Right cardiac atrium (tissue), 5 donors: ENCODE measurements at regions not wholly inside any gene's neighbourhood (a gene's known extent, or its start where the extent isn't known, plus 50 kb on each side); places are given as distances from the start of the nearest gene placed in this dataset.
"Not testable (repeated sequence)": the region's sequence is repeated elsewhere in the genome, so short reads cannot be mapped to it uniquely, and the experiment has no call there.

Source experiments
- ATAC-seq, 2 donors: fragments of 200-7000 bp; cut with Tn5 transposase; one replicate each; pipeline versions ENCODE4 v1.8.0 to v1.9.1; 2020; ENCODE audit warnings: moderate library complexity in 2 of 2, mild to moderate bottlenecking in 1 of 2
- DNase-seq, 3 donors: peaks; one replicate each; pipeline ENCODE4 v3.0.0-alpha.2; 2020
- H3K27ac ChIP-seq: one replicate; pipeline ENCODE4 v1.5.1; 2013; ENCODE audit warnings: mild to moderate bottlenecking, low read length, control low read depth, moderate library complexity
- H3K27me3 ChIP-seq: one replicate; pipeline ENCODE4 v1.6.1; 2013; ENCODE audit not compliant: control insufficient read depth, insufficient read depth
- H3K4me1 ChIP-seq: one replicate; pipeline ENCODE4 v1.6.1; 2013; ENCODE audit warnings: low read length; ENCODE audit not compliant: control insufficient read depth, insufficient read depth
- H3K4me3 ChIP-seq: one replicate; pipeline ENCODE4 v1.5.1; 2013; ENCODE audit warnings: low read length, control low read depth
- H3K9me3 ChIP-seq: one replicate; pipeline ENCODE4 v1.6.1; 2013; ENCODE audit warnings: low read length; ENCODE audit not compliant: control insufficient read depth
- WGBS: extraction: QIAGEN DNeasy Blood & Tissue Kit; methylation state at CpG from one replicate; pipeline ENCODE4 v1.1.7; 2013; 5-methylcytosine and 5-hydroxymethylcytosine counted together
- intact Hi-C, 4 donors: fragments of 100-400 bp; cut with DNase I; formaldehyde crosslinking; loops; one replicate each; pipeline versions ENCODE4 v1.11.0 to v1.14.0; 2022 to 2023
- donor health status: healthy with polysubstance abuse.
- donor health status: DM: no; HTN: yes; CAD: no.
- donor health status: DM: no; HTN: no; CAD: no.
- donor health status: DM: no; HTN: yes; CAD: no; lungs with severe emphysema.
- donor health status: DM: yes; HTN: yes; CAD: no.

- H3K27ac ChIP-seq, intact Hi-C loops, H3K9me3 ChIP-seq, H3K27me3 ChIP-seq, ATAC-seq, H3K4me3 ChIP-seq, H3K4me1 ChIP-seq, DNase-seq: not testable (repeated sequence)
- WGBS = 60% methylated on average over 26 of the region's 26 CpGs
Observed at GRCh38 chr3:40907907-40908465, 291.3 kb upstream of the CTNNB1 start.

- Histone ChIP-seq H3K4me3 (no peak overlapping the region), H3K9me3 (no peaks in the 10 kb centered on the region), H3K4me1 (no peaks in the 10 kb centered on the region), H3K27ac (no peak overlapping the region), H3K27me3 (no peaks in the 10 kb centered on the region)
- no peak for ATAC-seq
- no peak for DNase-seq
- WGBS = 94% methylated on average over 3 of the region's 3 CpGs
- intact Hi-C loops = no loop called here
Observed at GRCh38 chr3:40908612-40909011, 290.7 kb upstream of the CTNNB1 start.

GRCh38 chr3:40911264-40911663, 288.0 kb upstream of the CTNNB1 start:
- H3K27ac ChIP-seq = no peak overlapping the region
- H3K4me1 ChIP-seq = no peaks in the 10 kb centered on the region
- no peaks in the 10 kb centered on the region for H3K27me3 ChIP-seq
- ATAC-seq (no peak), DNase-seq (no peak)
- no peaks in the 10 kb centered on the region for H3K9me3 ChIP-seq
- WGBS = 84% methylated on average over 2 of the region's 2 CpGs
- no peak overlapping the region for H3K4me3 ChIP-seq
- intact Hi-C loops = no loop called here

- no peak for DNase-seq
- 93% methylated on average over 1 of the region's 1 CpG for WGBS
- intact Hi-C loops = no loop called here
Observed at GRCh38 chr3:40911928-40912327, 287.4 kb upstream of the CTNNB1 start.

GRCh38 chr3:40912461-40912860, 286.8 kb upstream of the CTNNB1 start:
- no peak overlapping the region for H3K27ac ChIP-seq
- DNase-seq (no peak), ATAC-seq (no peak)
- 94% methylated on average over 4 of the region's 4 CpGs for WGBS
- no peak overlapping the region for H3K4me3 ChIP-seq
- no peaks in the 10 kb centered on the region for H3K9me3 ChIP-seq
- H3K27me3 ChIP-seq = no peaks in the 10 kb centered on the region
- H3K4me1 ChIP-seq = no peaks in the 10 kb centered on the region
- intact Hi-C loops = no loop called here

More at GRCh38 chr3:40911928-40912327, 287.4 kb upstream of the CTNNB1 start:
- Histone ChIP-seq H3K27ac (no peak overlapping the region), H3K27me3 (no peaks in the 10 kb centered on the region), H3K4me3 (no peak overlapping the region), H3K4me1 (no peaks in the 10 kb centered on the region), H3K9me3 (no peaks in the 10 kb centered on the region)
- no peak for ATAC-seq

GRCh38 chr3:40913192-40913591, 286.1 kb upstream of the CTNNB1 start:
- Histone ChIP-seq H3K27ac (no peak overlapping the region), H3K4me3 (no peak overlapping the region), H3K27me3 (no peaks in the 10 kb centered on the region), H3K4me1 (no peaks in the 10 kb centered on the region), H3K9me3 (no peaks in the 10 kb centered on the region)
- no peak for ATAC-seq
- WGBS = 89% methylated on average over 4 of the region's 4 CpGs
- intact Hi-C loops = no loop called here
- DNase-seq = no peak

- no peak for DNase-seq
- no peaks in the 10 kb centered on the region for H3K4me1 ChIP-seq
- H3K4me3 ChIP-seq = no peak overlapping the region
- WGBS = 84% methylated on average over 2 of the region's 2 CpGs
- no peaks in the 10 kb centered on the region for H3K9me3 ChIP-seq
- intact Hi-C loops = no loop called here
- no peak overlapping the region for H3K27ac ChIP-seq
- no peak for ATAC-seq
- no peaks in the 10 kb centered on the region for H3K27me3 ChIP-seq
Observed at GRCh38 chr3:40913641-40914040, 285.7 kb upstream of the CTNNB1 start.

GRCh38 chr3:40914475-40914874, 284.8 kb upstream of the CTNNB1 start:
- Histone ChIP-seq H3K9me3 (no peaks in the 10 kb centered on the region), H3K27me3 (no peaks in the 10 kb centered on the region), H3K4me3 (no peak overlapping the region), H3K27ac (no peak overlapping the region), H3K4me1 (no peaks in the 10 kb centered on the region)
- WGBS = 67% methylated on average over 2 of the region's 2 CpGs
- DNase-seq (no peak), ATAC-seq (no peak)
- intact Hi-C loops = no loop called here

- ATAC-seq = no peak
- intact Hi-C loops = no loop called here
- Histone ChIP-seq H3K27me3 (no peaks in the 10 kb centered on the region), H3K4me1 (no peaks in the 10 kb centered on the region), H3K4me3 (no peak overlapping the region), H3K9me3 (no peaks in the 10 kb centered on the region), H3K27ac (no peak overlapping the region)
- no peak for DNase-seq
- WGBS = 87% methylated on average over 6 of the region's 6 CpGs
Observed at GRCh38 chr3:40915346-40915865, 283.9 kb upstream of the CTNNB1 start.

- H3K9me3 ChIP-seq = no peaks in the 10 kb centered on the region
- H3K4me1 ChIP-seq = no peaks in the 10 kb centered on the region
- intact Hi-C loops = no loop called here
- DNase-seq (no peak), ATAC-seq (no peak)
- WGBS = 69% methylated on average over 2 of the region's 2 CpGs
- H3K27ac ChIP-seq = no peak overlapping the region
- no peaks in the 10 kb centered on the region for H3K27me3 ChIP-seq
- H3K4me3 ChIP-seq = no peak overlapping the region
Observed at GRCh38 chr3:40920041-40920440, 279.3 kb upstream of the CTNNB1 start.

- H3K27me3 ChIP-seq = no peaks in the 10 kb centered on the region
- H3K27ac ChIP-seq = no peak overlapping the region
- no peaks in the 10 kb centered on the region for H3K4me1 ChIP-seq
- intact Hi-C loops = no loop called here
- no peak for DNase-seq
- H3K4me3 ChIP-seq = no peak overlapping the region
- WGBS = 79% methylated on average over 3 of the region's 3 CpGs
- no peaks in the 10 kb centered on the region for H3K9me3 ChIP-seq
- no peak for ATAC-seq
Observed at GRCh38 chr3:40921251-40921650, 278.1 kb upstream of the CTNNB1 start.

GRCh38 chr3:40923143-40923542, 276.2 kb upstream of the CTNNB1 start:
- no peaks in the 10 kb centered on the region for H3K4me1 ChIP-seq
- ATAC-seq = no peak
- H3K4me3 ChIP-seq = no peak overlapping the region
- H3K27me3 ChIP-seq = no peaks in the 10 kb centered on the region
- H3K27ac ChIP-seq = no peak overlapping the region
- H3K9me3 ChIP-seq = no peaks in the 10 kb centered on the region
- intact Hi-C loops = no loop called here
- no peak for DNase-seq
- 91% methylated on average over 4 of the region's 4 CpGs for WGBS
